HUES6 (cell line): ENCODE measurements at regions not wholly inside any gene's neighbourhood (a gene's known extent, or its start where the extent isn't known, plus 50 kb on each side); places are given as distances from the start of the nearest gene placed in this dataset.

Experiments
- H3K27ac ChIP-seq: 2 replicates; pipeline ENCODE4 v1.7.0; 2013; ENCODE audit warnings: low read depth, mild to moderate bottlenecking, low read length, inconsistent platforms
- H3K27me3 ChIP-seq: 2 replicates; pipeline ENCODE4 v1.6.1; 2013; ENCODE audit warnings: low read length; ENCODE audit not compliant: control insufficient read depth, insufficient read depth
- H3K36me3 ChIP-seq: 2 replicates; pipeline ENCODE4 v1.6.1; 2013; ENCODE audit warnings: low read length; ENCODE audit not compliant: control insufficient read depth, insufficient read depth
- H3K4me1 ChIP-seq: 2 replicates; pipeline ENCODE4 v1.6.1; 2013; ENCODE audit warnings: low read length; ENCODE audit not compliant: control insufficient read depth, insufficient read depth
- H3K4me3 ChIP-seq: 2 replicates; pipeline ENCODE4 v1.5.1; 2013; ENCODE audit warnings: low read depth, low read length
- H3K9ac ChIP-seq: one replicate; pipeline ENCODE4 v1.6.1; 2013; ENCODE audit warnings: mild to moderate bottlenecking, low read length
- H3K9me3 ChIP-seq: 2 replicates; pipeline ENCODE4 v1.6.1; 2013; ENCODE audit warnings: low read depth, low read length; ENCODE audit not compliant: control insufficient read depth, insufficient read depth

DNA sequence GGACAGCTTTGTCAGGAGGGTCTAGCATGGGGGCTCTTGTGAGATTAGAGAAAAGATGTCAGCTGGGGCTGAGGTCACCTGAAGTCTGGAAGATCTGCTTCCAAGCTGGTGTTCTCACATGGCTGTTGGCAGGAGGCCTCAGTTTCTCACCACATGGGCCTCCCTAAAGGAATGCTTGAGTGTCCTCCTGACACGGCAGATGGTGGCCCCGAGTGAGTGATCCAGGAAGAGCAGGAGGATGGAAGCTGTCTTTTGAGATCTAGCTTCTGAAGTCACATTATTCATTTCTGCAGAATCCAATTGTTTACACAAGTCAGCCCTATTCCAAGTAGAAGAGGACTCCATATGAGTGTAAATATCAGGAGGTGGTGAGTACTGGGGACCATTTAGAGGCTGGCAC lies 344.0 kb upstream of the PROK2 start:
- no peaks in the 10 kb centered on the region for H3K27me3 ChIP-seq
- H3K27ac ChIP-seq, result no peak overlapping the region
- H3K4me1 ChIP-seq, result no peaks in the 10 kb centered on the region
- no peak overlapping the region for H3K4me3 ChIP-seq
- no peaks in the 10 kb centered on the region for H3K36me3 ChIP-seq
- H3K9ac ChIP-seq, result no peak overlapping the region
- H3K9me3 ChIP-seq, result no peaks in the 10 kb centered on the region

- H3K36me3 ChIP-seq, result no peaks in the 10 kb centered on the region
Measured at GRCh38 chr3:72127844-72128243, 342.9 kb upstream of the PROK2 start.

GRCh38 chr3:72127224-72127612 lies 342.3 kb upstream of the PROK2 start:
- Histone ChIP-seq H3K9ac (no peak overlapping the region), H3K4me3 (no peak overlapping the region), H3K27me3 (no peaks in the 10 kb centered on the region), H3K4me1 (no peaks in the 10 kb centered on the region), H3K9me3 (no peaks in the 10 kb centered on the region), H3K36me3 (no peaks in the 10 kb centered on the region), H3K27ac (no peak overlapping the region)

More at GRCh38 chr3:72127844-72128243, 342.9 kb upstream of the PROK2 start:
- Histone ChIP-seq H3K27me3 (no peaks in the 10 kb centered on the region), H3K9ac (no peak overlapping the region), H3K4me3 (no peak overlapping the region), H3K4me1 (no peaks in the 10 kb centered on the region), H3K27ac (no peak overlapping the region), H3K9me3 (no peaks in the 10 kb centered on the region)

DNA sequence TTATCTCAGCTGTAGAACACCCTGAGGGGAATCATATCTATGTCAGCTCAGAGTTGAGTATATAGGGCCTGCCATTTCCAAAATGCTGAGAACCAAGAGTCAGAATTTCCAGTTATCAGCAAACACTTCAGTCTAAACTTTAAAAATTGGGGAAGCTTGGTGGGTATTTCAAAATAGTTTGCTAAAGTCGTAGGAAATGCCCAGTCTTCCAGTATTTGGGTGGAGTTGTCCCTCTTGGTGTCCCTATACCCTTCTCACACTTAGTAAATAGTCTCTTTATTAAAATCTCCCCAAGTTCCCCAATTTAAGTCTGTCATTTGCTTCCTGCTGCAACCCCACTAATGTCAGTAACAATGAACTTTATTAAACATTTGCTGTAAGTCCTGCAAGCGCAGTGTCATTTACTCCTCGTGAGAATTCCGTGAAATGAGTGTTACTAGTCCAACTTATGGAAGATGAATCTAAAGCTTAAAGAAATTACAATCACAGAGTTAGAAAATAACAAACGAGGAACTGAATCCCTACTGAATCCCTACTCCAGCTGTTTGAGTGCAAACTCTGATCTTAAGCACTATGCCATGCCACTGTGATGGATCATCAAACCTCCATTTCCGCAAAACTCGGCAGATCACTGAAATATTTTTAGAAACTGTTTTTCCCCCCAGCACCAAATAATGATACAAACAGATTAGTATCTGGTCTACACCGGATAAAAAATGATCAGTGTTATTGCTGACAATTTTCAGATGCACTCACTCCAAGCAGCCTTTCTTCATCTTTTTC lies 341.7 kb upstream of the PROK2 start:
- Histone ChIP-seq H3K27ac (no peak overlapping the region), H3K9ac (no peak overlapping the region), H3K4me3 (no peak overlapping the region), H3K4me1 (no peaks in the 10 kb centered on the region), H3K36me3 (no peaks in the 10 kb centered on the region), H3K9me3 (no peaks in the 10 kb centered on the region), H3K27me3 (no peaks in the 10 kb centered on the region)

DNA sequence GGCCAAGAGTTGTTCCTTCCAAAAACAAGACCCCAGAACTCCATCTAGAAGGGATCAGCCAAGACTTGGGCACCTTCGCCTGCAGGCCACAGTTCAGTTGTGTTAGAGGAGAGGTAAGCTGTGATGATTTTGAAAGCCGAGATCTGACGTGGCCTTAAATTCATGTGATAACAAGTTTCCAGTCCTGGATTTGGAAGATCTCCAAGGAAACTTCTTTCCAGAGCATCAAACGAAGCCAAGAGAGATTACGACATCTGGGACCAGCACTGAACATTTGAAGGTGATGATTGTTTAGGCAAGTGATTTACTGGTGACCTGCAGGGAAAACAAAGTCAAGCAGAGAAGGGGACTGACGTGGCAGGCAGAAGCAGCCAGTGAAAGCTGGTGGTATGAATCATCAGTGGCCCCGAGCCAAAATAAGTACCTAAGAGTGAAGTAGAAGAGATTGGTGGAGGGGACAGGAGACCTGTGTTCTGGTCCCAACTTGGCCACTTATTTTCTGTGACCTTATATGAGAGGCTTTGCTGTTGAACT lies 339.0 kb upstream of the PROK2 start:
- Histone ChIP-seq H3K9me3 (no peaks in the 10 kb centered on the region), H3K27ac (no peak overlapping the region), H3K27me3 (no peaks in the 10 kb centered on the region), H3K4me1 (no peaks in the 10 kb centered on the region), H3K36me3 (no peaks in the 10 kb centered on the region), H3K4me3 (no peak overlapping the region), H3K9ac (no peak overlapping the region)

- Histone ChIP-seq H3K9ac (no peak overlapping the region), H3K4me3 (no peak overlapping the region), H3K27ac (no peak overlapping the region), H3K9me3 (no peaks in the 10 kb centered on the region), H3K36me3 (no peaks in the 10 kb centered on the region), H3K27me3 (no peaks in the 10 kb centered on the region), H3K4me1 (no peaks in the 10 kb centered on the region)
Measured at GRCh38 chr3:72120806-72121778, 336.1 kb upstream of the PROK2 start.

DNA sequence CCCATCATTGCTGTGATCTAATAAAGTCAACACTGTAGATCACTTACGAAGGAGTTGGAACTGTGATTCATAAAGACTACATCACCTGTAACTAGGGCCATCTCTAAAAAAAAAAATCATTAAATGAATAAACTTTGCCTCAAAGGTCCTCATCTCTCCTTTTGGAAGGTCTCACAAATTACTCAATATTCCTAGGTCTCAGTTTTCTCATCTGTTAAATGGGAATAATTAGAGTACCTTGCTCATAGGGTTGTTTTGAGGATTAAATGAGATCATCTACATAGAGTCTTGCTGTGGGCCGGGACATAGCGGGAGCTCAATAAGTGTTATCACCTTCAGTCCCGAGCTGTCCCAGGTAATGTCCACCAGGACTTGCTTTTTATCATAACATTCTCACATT lies 335.1 kb upstream of the PROK2 start:
- Histone ChIP-seq H3K36me3 (no peaks in the 10 kb centered on the region), H3K4me3 (no peak overlapping the region), H3K4me1 (no peaks in the 10 kb centered on the region), H3K27me3 (no peaks in the 10 kb centered on the region), H3K9me3 (no peaks in the 10 kb centered on the region), H3K27ac (no peak overlapping the region), H3K9ac (no peak overlapping the region)

- Histone ChIP-seq H3K9me3 (no peaks in the 10 kb centered on the region), H3K27me3 (no peaks in the 10 kb centered on the region), H3K4me3 (no peak overlapping the region), H3K9ac (no peak overlapping the region), H3K36me3 (no peaks in the 10 kb centered on the region), H3K4me1 (no peaks in the 10 kb centered on the region), H3K27ac (no peak overlapping the region)
Measured at GRCh38 chr3:72118628-72119027, 333.7 kb upstream of the PROK2 start.

DNA sequence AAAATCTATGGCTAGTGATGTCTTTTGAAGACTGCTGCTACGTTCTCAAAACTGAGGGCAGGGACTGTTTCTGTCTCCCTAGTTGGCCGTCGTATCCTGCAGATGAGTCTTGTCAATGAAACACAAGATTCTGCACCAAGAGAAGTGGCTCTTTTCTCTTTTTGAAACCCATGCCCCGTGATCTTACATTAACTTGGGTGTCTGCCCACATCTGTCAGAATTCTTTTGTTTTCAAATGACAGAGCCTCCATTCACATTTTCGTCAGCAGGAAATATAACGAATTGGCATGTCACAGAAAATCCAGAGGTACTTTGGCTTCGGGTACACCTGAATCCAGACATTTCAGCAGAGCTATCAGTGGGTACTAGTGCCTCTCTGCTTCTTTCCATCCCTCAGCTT lies 331.3 kb upstream of the PROK2 start:
- H3K4me3 ChIP-seq, result no peak overlapping the region

GRCh38 chr3:72115307-72115706 lies 330.4 kb upstream of the PROK2 start:
- no peaks in the 10 kb centered on the region for H3K27me3 ChIP-seq
- no peak overlapping the region for H3K9ac ChIP-seq
- no peaks in the 10 kb centered on the region for H3K4me1 ChIP-seq
- H3K4me3 ChIP-seq, result no peak overlapping the region
- H3K9me3 ChIP-seq, result no peaks in the 10 kb centered on the region
- H3K36me3 ChIP-seq, result no peaks in the 10 kb centered on the region
- H3K27ac ChIP-seq, result no peak overlapping the region

More for the DNA sequence above, 331.3 kb upstream of the PROK2 start:
- H3K4me1 ChIP-seq, result no peaks in the 10 kb centered on the region
- no peak overlapping the region for H3K9ac ChIP-seq
- no peaks in the 10 kb centered on the region for H3K9me3 ChIP-seq
- no peak overlapping the region for H3K27ac ChIP-seq
- H3K27me3 ChIP-seq, result no peaks in the 10 kb centered on the region
- H3K36me3 ChIP-seq, result no peaks in the 10 kb centered on the region

DNA sequence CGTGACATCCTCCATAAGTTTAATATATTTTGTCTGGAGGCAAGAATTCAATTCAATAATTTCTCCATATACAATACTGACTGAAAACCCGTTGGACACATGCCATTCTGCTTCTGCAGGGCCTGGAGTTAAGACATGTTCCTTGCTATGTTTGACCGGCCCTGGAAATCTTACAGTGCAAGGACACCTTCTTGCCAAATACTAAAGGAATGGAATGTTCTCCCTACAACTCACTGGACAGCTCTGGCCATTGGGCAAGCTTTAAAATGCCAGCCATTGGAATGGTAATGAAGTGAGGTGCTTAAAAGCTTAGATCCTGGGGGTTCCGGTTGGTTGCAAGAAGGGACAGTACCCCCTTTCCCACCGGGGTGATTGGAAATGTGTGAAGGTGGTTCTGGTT lies 329.8 kb upstream of the PROK2 start:
- H3K9me3 ChIP-seq, result no peaks in the 10 kb centered on the region
- H3K36me3 ChIP-seq, result no peaks in the 10 kb centered on the region
- H3K9ac ChIP-seq, result no peak overlapping the region
- H3K27ac ChIP-seq, result no peak overlapping the region
- no peaks in the 10 kb centered on the region for H3K27me3 ChIP-seq
- no peak overlapping the region for H3K4me3 ChIP-seq
- no peaks in the 10 kb centered on the region for H3K4me1 ChIP-seq
